ENCODE measurements at regions not wholly inside any gene's neighbourhood (a gene's known extent, or its start where the extent isn't known, plus 50 kb on each side); places are given as distances from the start of the nearest gene placed in this dataset.

- FAIRE-seq (no peak), DNase-seq (ENCODE audit: low read depth in 1 of 2, low spot score in 1 of 2) (no peak)
These were observed 468.0 kb upstream of the SYT1 start for GRCh38 chr12:78396538-78396937.

GRCh38 chr12:78398750-78399149 is 465.8 kb upstream of the SYT1 start:
- H3K9me3 ChIP-seq: no peaks in the 10 kb centered on the region
- ATAC-seq: peak; percentile 79 to 91
- peaks cover 17% of the 10 kb centered on the region for H3K4me1 ChIP-seq
- peak in 1 of 2 experiments; percentile 67 for DNase-seq (ENCODE audit: low read depth in 1 of 2, low spot score in 1 of 2)
- H3K4me3 ChIP-seq: no peak overlapping the region
- TF ChIP-seq ELK1 (IDR thresholded peaks at IDR 0.05; ENCODE audit: low read depth, low read length) (no peak), CHD4 (IDR thresholded peaks at IDR 0.05; ENCODE audit: borderline replicate concordance) (no peak), RNF2 (IDR thresholded peaks at IDR 0.05; ENCODE audit: borderline replicate concordance, low read depth) (no peak), CEBPB (IDR thresholded peaks at IDR 0.05) (peak in 1 of 2 experiments; percentile 48; a peak in 1 of 4 replicates), JUNB (IDR thresholded peaks at IDR 0.05) (peak; percentile 79), POLR2AphosphoS2 (conservative IDR thresholded peaks at IDR 0.05; ENCODE audit: low read length) (no peak), RFX5 (IDR thresholded peaks at IDR 0.05) (no peak), BCL3 (IDR thresholded peaks at IDR 0.05) (no peak), HOXA7 (CRISPR knock-in tag; IDR thresholded peaks at IDR 0.05) (no peak), JUN (IDR thresholded peaks at IDR 0.05) (0 out of 5 replicates have a peak, but pooled peaks of 1 of the 2 experiments have one; percentile 42), FOSL2 (IDR thresholded peaks at IDR 0.05) (peak; percentile 64; the same call in 1 of the 2 replicates), FOSL2 (CRISPR knock-in tag; IDR thresholded peaks at IDR 0.05) (peak; percentile 62), REST (IDR thresholded peaks at IDR 0.05) (no peak), EP300 (IDR thresholded peaks at IDR 0.05) (peak; percentile 17 to 33; a peak in 2 of 5 replicates), GATA3 (IDR thresholded peaks at IDR 0.05; ENCODE audit: borderline replicate concordance) (peak; percentile 60; the same call in 1 of the 2 replicates), FOSB (CRISPR knock-in tag; IDR thresholded peaks at IDR 0.05) (no peak), ZNF302 (CRISPR knock-in tag; IDR thresholded peaks at IDR 0.05) (no peak), HES2 (IDR thresholded peaks at IDR 0.05) (no peak), PBX3 (IDR thresholded peaks at IDR 0.05) (no peak), RAD21 (conservative IDR thresholded peaks at IDR 0.05 in 1 of 2, IDR thresholded peaks at IDR 0.05 in 1 of 2) (no peak; a peak in 1 of 5 replicates)
- H3K4me2 ChIP-seq: peak overlapping the region; percentile 13; the same call in 2 of the 3 replicates
- FAIRE-seq: no peak
- CTCF ChIA-PET: no interaction called here
- 0 out of 6 replicates have a peak overlapping the region, but pooled peaks of 1 of the 2 experiments have one; percentile 1 for H3K27ac ChIP-seq
- 35% methylated on average over 2 of the region's 2 CpGs for WGBS (ENCODE audit: missing lambda C conversion rate)
- POLR2A ChIA-PET: no interaction called here

More at GRCh38 chr12:78396538-78396937, 468.0 kb upstream of the SYT1 start:
- no peak overlapping the region for H3K27ac ChIP-seq
- H3K4me1 ChIP-seq: peaks cover 6% of the 10 kb centered on the region; the same call in 2 of the 3 replicates
- H3K9me3 ChIP-seq: no peaks in the 10 kb centered on the region
- TF ChIP-seq BHLHE40 (IDR thresholded peaks at IDR 0.05; ENCODE audit: low read depth, low read length): no peak
- no peak for TF ChIP-seq POLR2A (IDR thresholded peaks at IDR 0.05; ENCODE audit: low read length)
- no peak for TF ChIP-seq CHD2 (IDR thresholded peaks at IDR 0.05; ENCODE audit: low read length, partially characterized antibody)
- no peak for TF ChIP-seq MYC (IDR thresholded peaks at IDR 0.05; ENCODE audit: borderline replicate concordance, low read length)
- no peak for TF ChIP-seq RFX5 (IDR thresholded peaks at IDR 0.05)
- TF ChIP-seq NR3C1 (IDR thresholded peaks at IDR 0.05): no peak
- no peak for TF ChIP-seq RNF2 (IDR thresholded peaks at IDR 0.05; ENCODE audit: borderline replicate concordance, low read depth)
- TF ChIP-seq RARB (CRISPR knock-in tag; IDR thresholded peaks at IDR 0.05): no peak
- no peak for TF ChIP-seq HMGXB4 (CRISPR knock-in tag; IDR thresholded peaks at IDR 0.05; ENCODE audit: borderline replicate concordance)
- H3K4me3 ChIP-seq: no peak overlapping the region
- no peak for ATAC-seq
- WGBS (ENCODE audit: missing lambda C conversion rate): 97% methylated on average over 1 of the region's 1 CpG
- POLR2A ChIA-PET: no interaction called here
- no peak overlapping the region for H3K4me2 ChIP-seq
- CTCF ChIA-PET: interaction anchor here (1.3 kb wide), 1 partner anchor 778 kb away, joined by 3 read pairs; no protein-coding TSS in a partner anchor
